Neural progenitor cell (in vitro differentiated cells): ENCODE measurements at regions not wholly inside any gene's neighbourhood (a gene's known extent, or its start where the extent isn't known, plus 50 kb on each side); places are given as distances from the start of the nearest gene placed in this dataset.

ENCODE experiments used
- DNase-seq: peaks from one replicate; pipeline ENCODE4 v3.0.0-alpha.2; 2016; ENCODE audit warnings: low spot score
- H2AFZ ChIP-seq: fragments of 200-600 bp; sonication (generic); replicated peaks from 2 replicates; pipeline ENCODE4 v1.6.1; 2016; ENCODE audit warnings: antibody characterized with exemption
- H3F3A ChIP-seq: fragments of 200-600 bp; sonication (generic); 2 replicates; pipeline ENCODE4 v1.6.1; 2016; ENCODE audit warnings: antibody characterized with exemption, low read depth
- H3K27ac ChIP-seq: fragments of 200-600 bp; sonication (generic); 2 replicates; pipeline ENCODE4 v1.5.1; 2016; ENCODE audit warnings: mild to moderate bottlenecking
- H3K27me3 ChIP-seq: fragments of 200-600 bp; sonication (generic); 2 replicates; pipeline ENCODE4 v1.6.1; 2016; ENCODE audit warnings: mild to moderate bottlenecking, moderate library complexity
- H3K36me3 ChIP-seq: fragments of 200-600 bp; sonication (generic); 2 replicates; pipeline ENCODE4 v1.5.1; 2016
- H3K4me1 ChIP-seq: fragments of 200-600 bp; sonication (generic); 2 replicates; pipeline ENCODE4 v1.6.1; 2016; ENCODE audit warnings: mixed run types
- H3K4me2 ChIP-seq: fragments of 200-600 bp; sonication (generic); 2 replicates; pipeline ENCODE4 v1.6.1; 2016
- H3K4me3 ChIP-seq: fragments of 200-600 bp; sonication (generic); 2 replicates; pipeline ENCODE4 v1.5.1; 2016
- H3K79me2 ChIP-seq: fragments of 200-600 bp; sonication (generic); 2 replicates; pipeline ENCODE4 v1.6.1; 2016; ENCODE audit warnings: low read depth
- H3K9ac ChIP-seq: fragments of 200-600 bp; sonication (generic); 2 replicates; pipeline ENCODE4 v1.6.1; 2016
- H3K9me3 ChIP-seq: fragments of 200-600 bp; sonication (generic); 2 replicates; pipeline ENCODE4 v1.5.1; 2016; ENCODE audit warnings: low read depth
- H4K20me1 ChIP-seq: fragments of 200-600 bp; sonication (generic); 2 replicates; pipeline ENCODE4 v1.6.1; 2016; ENCODE audit warnings: low read depth
- H3K27ac Mint-ChIP-seq: 3 replicates; pipeline ENCODE4 v1.8.0; 2021; ENCODE audit warnings: mixed read lengths
- H3K27me3 Mint-ChIP-seq: 2 replicates; pipeline ENCODE4 v1.8.0; 2022; ENCODE audit warnings: low read depth, mild to moderate bottlenecking, inconsistent platforms, moderate library complexity, mixed read lengths; ENCODE audit not compliant: insufficient read depth
- H3K36me3 Mint-ChIP-seq: 3 replicates; pipeline ENCODE4 v1.8.0; 2021; ENCODE audit warnings: mixed read lengths
- H3K4me1 Mint-ChIP-seq: 3 replicates; pipeline ENCODE4 v1.8.0; 2021; ENCODE audit warnings: mixed read lengths
- H3K4me3 Mint-ChIP-seq: 3 replicates; pipeline ENCODE4 v1.8.0; 2021; ENCODE audit warnings: mild to moderate bottlenecking, moderate library complexity, mixed read lengths
- H3K9me3 Mint-ChIP-seq: 3 replicates; pipeline ENCODE4 v1.8.0; 2020; ENCODE audit warnings: mixed read lengths
- EZH2 ChIP-seq: fragments of 200-600 bp; sonication (generic); IDR thresholded peaks from 2 replicates; pipeline ENCODE4 v1.6.1; 2017; ENCODE audit warnings: antibody characterized with exemption, mild to moderate bottlenecking, moderate library complexity
- EZH2phosphoT487 ChIP-seq: fragments of 200-600 bp; sonication (generic); IDR thresholded peaks from 2 replicates; pipeline ENCODE4 v1.6.1; 2017; ENCODE audit warnings: antibody characterized with exemption
- TF ChIP-seq, protein P1 (sequence below): fragments of 200-600 bp; sonication (generic); IDR thresholded peaks from 2 replicates; pipeline ENCODE4 v1.5.1; 2017; ENCODE audit warnings: antibody characterized with exemption, mild to moderate bottlenecking

DNA sequence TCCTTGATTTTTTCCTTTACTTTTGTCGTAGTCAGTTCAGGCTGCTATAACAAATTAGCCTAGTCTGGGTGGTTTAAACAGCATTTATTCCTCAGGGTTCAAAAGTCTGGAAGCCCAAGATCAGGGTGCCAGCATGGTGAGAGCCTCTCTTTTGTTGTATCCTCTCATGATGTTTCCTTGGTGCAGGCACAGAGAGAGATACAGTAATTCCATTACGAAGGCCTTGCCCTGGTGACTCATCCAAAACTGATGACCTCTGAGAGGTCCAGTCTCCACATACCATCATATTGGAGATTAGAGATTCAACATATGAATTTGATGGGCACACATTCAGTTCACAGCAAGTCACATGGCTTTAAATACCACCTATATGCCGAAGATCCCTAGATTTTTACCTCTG, 253.8 kb downstream of the CYRIA start:
- H3K4me1 ChIP-seq: peaks cover 14% of the 10 kb centered on the region
- H3K9ac ChIP-seq: no peak overlapping the region
- Mint-ChIP-seq H3K36me3 (peaks cover 5% of the 10 kb centered on the region), H3K4me3 (no peak overlapping the region), H3K27me3 (peaks cover 4% of the 10 kb centered on the region), H3K27ac (no peak overlapping the region), H3K4me1 (peaks cover 27% of the 10 kb centered on the region), H3K9me3 (peaks cover 19% of the 10 kb centered on the region)
- no peak for DNase-seq
- H3F3A ChIP-seq: peaks cover 13% of the 10 kb centered on the region
- no peak overlapping the region for H3K27ac ChIP-seq
- no peak overlapping the region for H3K4me3 ChIP-seq
- no peaks in the 10 kb centered on the region for H3K27me3 ChIP-seq
- no peaks in the 10 kb centered on the region for H3K36me3 ChIP-seq
- TF ChIP-seq, protein P1, sequence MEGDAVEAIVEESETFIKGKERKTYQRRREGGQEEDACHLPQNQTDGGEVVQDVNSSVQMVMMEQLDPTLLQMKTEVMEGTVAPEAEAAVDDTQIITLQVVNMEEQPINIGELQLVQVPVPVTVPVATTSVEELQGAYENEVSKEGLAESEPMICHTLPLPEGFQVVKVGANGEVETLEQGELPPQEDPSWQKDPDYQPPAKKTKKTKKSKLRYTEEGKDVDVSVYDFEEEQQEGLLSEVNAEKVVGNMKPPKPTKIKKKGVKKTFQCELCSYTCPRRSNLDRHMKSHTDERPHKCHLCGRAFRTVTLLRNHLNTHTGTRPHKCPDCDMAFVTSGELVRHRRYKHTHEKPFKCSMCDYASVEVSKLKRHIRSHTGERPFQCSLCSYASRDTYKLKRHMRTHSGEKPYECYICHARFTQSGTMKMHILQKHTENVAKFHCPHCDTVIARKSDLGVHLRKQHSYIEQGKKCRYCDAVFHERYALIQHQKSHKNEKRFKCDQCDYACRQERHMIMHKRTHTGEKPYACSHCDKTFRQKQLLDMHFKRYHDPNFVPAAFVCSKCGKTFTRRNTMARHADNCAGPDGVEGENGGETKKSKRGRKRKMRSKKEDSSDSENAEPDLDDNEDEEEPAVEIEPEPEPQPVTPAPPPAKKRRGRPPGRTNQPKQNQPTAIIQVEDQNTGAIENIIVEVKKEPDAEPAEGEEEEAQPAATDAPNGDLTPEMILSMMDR: no peak
- TF ChIP-seq EZH2: no peak
- no peak for TF ChIP-seq EZH2phosphoT487
- no peaks in the 10 kb centered on the region for H3K9me3 ChIP-seq
- H3K79me2 ChIP-seq: no peaks in the 10 kb centered on the region
- no peak overlapping the region for H3K4me2 ChIP-seq
- H2AFZ ChIP-seq: no peak overlapping the region
- no peaks in the 10 kb centered on the region for H4K20me1 ChIP-seq

DNA sequence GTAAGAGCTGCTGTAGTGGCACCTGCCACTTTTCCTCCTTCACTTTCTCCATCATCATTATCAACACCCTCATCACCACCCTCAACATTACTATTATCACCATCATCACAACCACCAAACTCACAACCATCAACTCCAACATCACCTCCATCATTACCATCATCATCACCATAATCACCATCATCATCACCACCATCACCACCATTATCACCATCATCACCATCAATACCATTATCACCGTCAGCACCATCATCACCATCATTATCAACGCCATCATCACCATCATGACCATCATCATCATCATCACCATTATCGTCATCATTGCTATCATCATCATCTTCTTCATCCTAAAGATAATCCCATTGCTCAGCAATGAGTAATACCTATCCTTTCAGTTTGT, 255.8 kb downstream of the CYRIA start:
- TF ChIP-seq EZH2phosphoT487 (no peak), EZH2 (no peak)
- TF ChIP-seq, protein P1: no peak
- Mint-ChIP-seq H3K4me3 (no peak overlapping the region), H3K27me3 (peaks cover 4% of the 10 kb centered on the region), H3K4me1 (peaks cover 45% of the 10 kb centered on the region), H3K36me3 (peaks cover 3% of the 10 kb centered on the region), H3K9me3 (peaks cover 12% of the 10 kb centered on the region), H3K27ac (no peak overlapping the region)
- H3K9ac ChIP-seq: no peak overlapping the region
- no peaks in the 10 kb centered on the region for H3K79me2 ChIP-seq
- no peaks in the 10 kb centered on the region for H4K20me1 ChIP-seq
- no peak for DNase-seq
- no peak overlapping the region for H3K27ac ChIP-seq
- H3K27me3 ChIP-seq: no peaks in the 10 kb centered on the region
- peaks cover 24% of the 10 kb centered on the region for H3F3A ChIP-seq
- H3K4me3 ChIP-seq: no peak overlapping the region
- no peak overlapping the region for H3K4me2 ChIP-seq
- no peaks in the 10 kb centered on the region for H3K36me3 ChIP-seq
- no peaks in the 10 kb centered on the region for H3K9me3 ChIP-seq
- peaks cover 31% of the 10 kb centered on the region for H3K4me1 ChIP-seq
- H2AFZ ChIP-seq: no peak overlapping the region

DNA sequence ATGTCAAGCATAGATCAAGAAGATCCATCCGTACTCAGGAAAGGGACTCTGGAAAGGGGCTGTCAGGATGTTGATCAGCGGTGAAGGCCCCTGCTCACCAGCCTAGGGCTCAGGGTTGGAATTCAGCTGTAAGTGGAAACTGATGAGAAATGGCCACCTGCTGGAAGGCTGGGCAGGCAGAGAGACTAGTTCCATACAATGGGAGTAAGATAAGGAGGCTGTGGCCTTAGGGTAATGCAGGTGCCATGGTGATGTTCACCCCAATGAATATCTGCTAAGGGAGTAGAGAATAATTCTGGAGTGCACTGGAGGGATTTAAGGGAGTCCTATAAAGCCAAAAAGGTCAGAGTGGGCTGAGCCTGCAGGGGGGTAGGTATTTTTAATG, 256.6 kb downstream of the CYRIA start:
- Histone ChIP-seq H2AFZ (no peak overlapping the region), H3K27me3 (no peaks in the 10 kb centered on the region), H4K20me1 (no peaks in the 10 kb centered on the region), H3K9me3 (no peaks in the 10 kb centered on the region), H3K4me1 (peaks cover 31% of the 10 kb centered on the region), H3K4me3 (no peak overlapping the region), H3F3A (peaks cover 24% of the 10 kb centered on the region), H3K27ac (no peak overlapping the region), H3K4me2 (no peak overlapping the region), H3K36me3 (no peaks in the 10 kb centered on the region), H3K79me2 (no peaks in the 10 kb centered on the region), H3K9ac (no peak overlapping the region)
- H3K36me3 Mint-ChIP-seq: peaks cover 3% of the 10 kb centered on the region
- H3K4me3 Mint-ChIP-seq: no peak overlapping the region
- H3K27me3 Mint-ChIP-seq: peaks cover 7% of the 10 kb centered on the region
- TF ChIP-seq, protein P1: no peak
- TF ChIP-seq EZH2phosphoT487: no peak
- TF ChIP-seq EZH2: no peak
- H3K27ac Mint-ChIP-seq: no peak overlapping the region
- peaks cover 8% of the 10 kb centered on the region for H3K9me3 Mint-ChIP-seq
- H3K4me1 Mint-ChIP-seq: peaks cover 52% of the 10 kb centered on the region
- DNase-seq: no peak
